ENCODE measurements at regions not wholly inside any gene's neighbourhood (a gene's known extent, or its start where the extent isn't known, plus 50 kb on each side); places are given as distances from the start of the nearest gene placed in this dataset.

GRCh38 chr4:89514811-89515210 is 207.2 kb upstream of the GPRIN3 start:
- no peak overlapping the region for H3K27ac Mint-ChIP-seq (ENCODE audit: unreplicated experiment)
- H3K36me3 Mint-ChIP-seq (ENCODE audit: unreplicated experiment), result no peaks in the 10 kb centered on the region
- H3K4me3 Mint-ChIP-seq (ENCODE audit: unreplicated experiment), result no peak overlapping the region
- H3K27me3 Mint-ChIP-seq (ENCODE audit: unreplicated experiment), result peaks cover 25% of the 10 kb centered on the region
- DNase-seq (ENCODE audit: extremely low spot score, unreplicated experiment), result no peak
- no peak for TF ChIP-seq CTCF (IDR thresholded peaks at IDR 0.05)
- H3K4me1 Mint-ChIP-seq (ENCODE audit: unreplicated experiment), result no peaks in the 10 kb centered on the region
- H3K9me3 Mint-ChIP-seq (ENCODE audit: unreplicated experiment), result no peaks in the 10 kb centered on the region

GRCh38 chr4:89511776-89512175 is 204.2 kb upstream of the GPRIN3 start:
- Mint-ChIP-seq H3K27me3 (ENCODE audit: unreplicated experiment) (peaks cover 12% of the 10 kb centered on the region), H3K27ac (ENCODE audit: unreplicated experiment) (no peak overlapping the region), H3K4me3 (ENCODE audit: unreplicated experiment) (no peak overlapping the region), H3K36me3 (ENCODE audit: unreplicated experiment) (no peaks in the 10 kb centered on the region), H3K4me1 (ENCODE audit: unreplicated experiment) (no peaks in the 10 kb centered on the region), H3K9me3 (ENCODE audit: unreplicated experiment) (no peaks in the 10 kb centered on the region)
- no peak for TF ChIP-seq CTCF (IDR thresholded peaks at IDR 0.05)
- DNase-seq (ENCODE audit: extremely low spot score, unreplicated experiment), result no peak

- H3K4me1 Mint-ChIP-seq (ENCODE audit: unreplicated experiment), result no peaks in the 10 kb centered on the region
- no peak overlapping the region for H3K4me3 Mint-ChIP-seq (ENCODE audit: unreplicated experiment)
- DNase-seq (ENCODE audit: extremely low spot score, unreplicated experiment), result no peak
- TF ChIP-seq CTCF (IDR thresholded peaks at IDR 0.05), result no peak
- H3K9me3 Mint-ChIP-seq (ENCODE audit: unreplicated experiment), result no peaks in the 10 kb centered on the region
- H3K36me3 Mint-ChIP-seq (ENCODE audit: unreplicated experiment), result no peaks in the 10 kb centered on the region
- H3K27ac Mint-ChIP-seq (ENCODE audit: unreplicated experiment), result no peak overlapping the region
- H3K27me3 Mint-ChIP-seq (ENCODE audit: unreplicated experiment), result peaks cover 10% of the 10 kb centered on the region
Observed at GRCh38 chr4:89509708-89510281, 202.2 kb upstream of the GPRIN3 start.

- DNase-seq (ENCODE audit: extremely low spot score, unreplicated experiment), result no peak
- Mint-ChIP-seq H3K27ac (ENCODE audit: unreplicated experiment) (no peak overlapping the region), H3K36me3 (ENCODE audit: unreplicated experiment) (no peaks in the 10 kb centered on the region), H3K27me3 (ENCODE audit: unreplicated experiment) (peaks cover 4% of the 10 kb centered on the region), H3K9me3 (ENCODE audit: unreplicated experiment) (no peaks in the 10 kb centered on the region), H3K4me3 (ENCODE audit: unreplicated experiment) (no peak overlapping the region), H3K4me1 (ENCODE audit: unreplicated experiment) (no peaks in the 10 kb centered on the region)
- TF ChIP-seq CTCF (IDR thresholded peaks at IDR 0.05), result no peak
Observed at GRCh38 chr4:89506866-89507491, 199.4 kb upstream of the GPRIN3 start.

GRCh38 chr4:89502581-89502980 is 195.0 kb upstream of the GPRIN3 start:
- no peak for TF ChIP-seq CTCF (IDR thresholded peaks at IDR 0.05)
- Mint-ChIP-seq H3K4me3 (ENCODE audit: unreplicated experiment) (no peak overlapping the region), H3K9me3 (ENCODE audit: unreplicated experiment) (no peaks in the 10 kb centered on the region), H3K27ac (ENCODE audit: unreplicated experiment) (no peak overlapping the region), H3K27me3 (ENCODE audit: unreplicated experiment) (peaks cover 19% of the 10 kb centered on the region), H3K36me3 (ENCODE audit: unreplicated experiment) (no peaks in the 10 kb centered on the region), H3K4me1 (ENCODE audit: unreplicated experiment) (no peaks in the 10 kb centered on the region)
- no peak for DNase-seq (ENCODE audit: extremely low spot score, unreplicated experiment)

Measured in osteocyte (in vitro differentiated cells).